ENCODE measurements at regions not wholly inside any gene's neighbourhood (a gene's known extent, or its start where the extent isn't known, plus 50 kb on each side); places are given as distances from the start of the nearest gene placed in this dataset.
"Not testable (repeated sequence)": the region's sequence is repeated elsewhere in the genome, so short reads cannot be mapped to it uniquely, and the experiment has no call there.

DNA sequence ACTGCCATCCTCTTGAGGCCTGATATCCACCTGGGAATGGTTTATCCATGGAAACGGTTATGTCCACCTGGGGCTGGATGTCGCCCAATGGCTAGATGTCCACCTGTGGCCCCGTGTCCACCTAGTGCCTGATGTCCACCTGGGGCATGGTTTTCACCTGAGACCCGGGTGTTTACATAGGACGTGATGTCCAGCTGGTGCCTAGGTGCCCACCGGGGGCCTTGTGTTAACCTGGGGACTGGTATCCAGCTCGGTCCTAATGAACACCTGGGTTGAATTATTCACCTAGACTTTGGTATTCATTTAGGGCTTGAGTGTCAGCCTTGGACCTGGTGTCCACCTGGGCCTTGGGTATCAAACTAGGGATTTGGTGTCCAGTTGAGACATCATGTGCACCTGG, 202.7 kb downstream of the POTEG start:
- not testable (repeated sequence) for H3K4me3 ChIP-seq (ENCODE audit: low read length); DNase-seq (ENCODE audit: low read depth)

DNA sequence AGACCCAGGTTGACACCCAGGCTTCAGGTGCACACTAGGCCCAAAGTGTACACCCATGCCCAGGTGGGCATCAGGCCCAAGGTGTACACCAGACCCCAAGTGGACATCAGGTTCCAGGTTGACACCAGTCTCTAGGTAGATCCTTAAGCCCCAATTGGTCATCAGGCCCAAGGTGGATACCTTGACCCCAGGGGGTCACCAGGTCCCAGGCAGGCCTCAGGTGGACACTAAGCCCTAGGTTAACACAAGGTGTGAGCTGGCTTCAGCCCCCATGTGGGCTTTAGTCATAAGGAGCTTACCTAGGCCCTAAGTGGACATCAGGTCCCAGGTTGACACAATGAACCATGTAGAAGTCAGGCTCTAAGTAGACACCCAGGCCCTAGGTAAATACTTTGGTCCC, 200.1 kb downstream of the POTEG start:
- not testable (repeated sequence) for DNase-seq (ENCODE audit: low read depth); H3K4me3 ChIP-seq (ENCODE audit: low read length)

DNA sequence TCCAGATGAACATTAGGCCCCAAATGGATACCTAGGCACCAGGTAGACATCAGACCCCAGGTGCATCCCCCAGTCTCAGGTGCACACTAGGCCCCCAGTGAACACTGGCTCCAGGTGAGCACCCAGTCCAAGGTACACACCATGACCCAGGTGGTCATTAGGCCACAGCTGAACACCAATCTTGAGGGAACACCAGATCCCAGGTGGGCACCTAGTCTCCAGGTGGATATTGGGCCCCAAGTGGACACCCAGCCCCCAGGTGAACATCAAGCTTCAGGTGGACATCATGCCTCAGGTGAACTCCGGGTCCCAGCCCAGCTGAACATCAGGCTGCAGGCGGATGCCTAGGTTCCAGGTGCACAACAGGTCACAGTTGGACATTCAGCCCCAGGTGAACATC, 196.5 kb downstream of the POTEG start:
- H3K4me3 ChIP-seq (ENCODE audit: low read length); DNase-seq (ENCODE audit: low read depth): not testable (repeated sequence)

DNA sequence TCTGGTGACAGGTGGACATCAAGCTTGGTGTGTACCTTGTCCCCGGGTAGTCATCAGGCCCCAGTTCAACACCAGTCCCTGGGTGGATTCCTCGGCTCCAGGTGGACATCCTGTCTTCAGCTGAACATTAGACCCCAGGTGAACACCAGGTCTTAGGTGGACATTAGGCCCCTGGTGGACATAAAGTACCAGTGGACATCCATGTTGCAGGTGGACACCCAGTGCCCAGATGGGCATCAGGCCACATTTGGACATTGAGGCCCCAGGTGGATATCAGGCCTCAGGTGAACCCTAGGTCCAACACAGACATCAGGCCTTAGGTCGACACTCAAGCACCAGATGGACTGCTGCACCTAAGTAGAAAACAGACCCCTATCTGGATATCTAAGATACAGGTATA, 195.6 kb downstream of the POTEG start:
- not testable (repeated sequence) for DNase-seq (ENCODE audit: low read depth)

DNA sequence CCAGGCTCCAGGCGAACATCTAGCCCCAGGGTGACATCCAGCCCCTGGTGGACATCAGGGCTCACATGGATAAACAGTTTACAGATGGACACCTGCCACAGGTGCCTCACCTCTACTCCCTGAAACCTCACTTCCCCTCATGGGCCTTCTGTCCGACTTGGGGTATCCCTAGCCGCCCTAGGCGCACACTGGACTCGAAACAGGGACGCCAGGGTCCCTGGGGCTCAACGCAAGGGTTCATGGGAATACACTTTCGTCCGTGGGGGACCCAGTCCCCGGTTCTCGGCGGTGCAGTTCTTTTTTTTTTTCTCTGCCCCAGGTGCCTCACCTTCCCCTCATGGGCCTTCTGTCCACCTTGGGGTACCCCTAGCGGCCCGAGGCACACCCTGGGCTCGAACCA, 194.2 kb downstream of the POTEG start:
- DNase-seq (ENCODE audit: low read depth); H3K4me3 ChIP-seq (ENCODE audit: low read length): not testable (repeated sequence)

More for the DNA sequence above, 195.6 kb downstream of the POTEG start:
- not testable (repeated sequence) for H3K4me3 ChIP-seq (ENCODE audit: low read length)

DNA sequence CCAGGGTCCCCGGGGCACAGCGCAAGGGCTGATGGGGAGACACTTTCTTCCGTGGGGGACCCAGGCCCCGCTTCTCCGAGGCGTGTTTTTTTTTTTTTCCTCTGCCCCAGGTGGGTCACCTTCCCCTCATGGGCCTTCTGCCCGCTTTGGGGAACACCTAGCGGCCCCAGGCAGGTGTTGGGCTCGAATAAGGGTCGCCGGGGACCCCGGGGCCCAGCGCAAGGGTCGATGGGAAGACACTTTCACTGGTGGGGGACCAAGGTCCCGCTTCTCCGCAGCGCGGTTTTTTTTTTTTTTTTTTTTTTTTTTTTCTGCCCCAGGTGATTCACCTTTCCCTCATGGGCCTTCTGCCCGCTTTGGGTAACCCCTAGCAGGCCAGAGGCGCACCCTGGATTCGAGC, 193.8 kb downstream of the POTEG start:
- H3K4me3 ChIP-seq (ENCODE audit: low read length); DNase-seq (ENCODE audit: low read depth): not testable (repeated sequence)

DNA sequence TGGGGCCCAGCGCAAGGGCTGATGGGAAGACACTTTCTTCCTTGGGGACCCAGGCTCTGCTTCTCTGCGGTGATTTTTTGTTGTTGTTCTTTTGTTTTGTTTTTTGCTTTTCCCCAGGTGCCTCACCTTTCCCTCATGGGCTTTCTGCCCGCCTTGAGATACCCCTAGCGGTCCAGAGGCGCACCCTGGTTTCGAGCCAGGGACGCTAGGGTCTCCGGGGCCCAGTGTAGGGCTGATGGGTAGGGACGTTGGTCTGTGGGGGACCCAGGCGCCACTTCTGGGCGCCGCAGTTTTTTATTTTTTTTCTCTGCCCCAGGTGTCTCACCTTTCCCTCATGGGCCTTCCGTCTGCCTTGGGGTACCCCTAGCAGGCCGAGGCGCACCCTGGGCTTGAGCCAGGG, 192.7 kb downstream of the POTEG start:
- not testable (repeated sequence) for DNase-seq (ENCODE audit: low read depth); H3K4me3 ChIP-seq (ENCODE audit: low read length)

DNA sequence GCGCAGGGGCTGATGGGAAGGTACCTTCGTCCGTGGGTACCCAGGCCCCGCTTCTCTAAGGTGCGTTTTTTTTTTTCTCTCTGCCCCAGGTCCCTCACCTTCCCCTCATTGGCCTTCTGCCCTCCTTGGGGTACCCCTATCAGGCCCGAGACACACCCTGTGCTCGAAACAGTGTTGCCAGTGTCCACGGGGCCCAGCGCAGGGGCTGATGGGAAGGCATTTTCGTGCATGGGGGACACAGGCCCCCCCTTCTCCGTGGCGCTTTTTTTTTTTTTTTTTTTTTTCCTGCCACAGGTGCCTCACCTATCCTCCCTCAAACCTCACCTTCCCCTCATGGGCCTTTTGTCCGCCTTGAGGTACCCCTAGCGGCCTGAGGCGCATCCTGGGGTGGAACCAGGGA, 191.6 kb downstream of the POTEG start:
- H3K4me3 ChIP-seq (ENCODE audit: low read length); DNase-seq (ENCODE audit: low read depth): not testable (repeated sequence)

DNA sequence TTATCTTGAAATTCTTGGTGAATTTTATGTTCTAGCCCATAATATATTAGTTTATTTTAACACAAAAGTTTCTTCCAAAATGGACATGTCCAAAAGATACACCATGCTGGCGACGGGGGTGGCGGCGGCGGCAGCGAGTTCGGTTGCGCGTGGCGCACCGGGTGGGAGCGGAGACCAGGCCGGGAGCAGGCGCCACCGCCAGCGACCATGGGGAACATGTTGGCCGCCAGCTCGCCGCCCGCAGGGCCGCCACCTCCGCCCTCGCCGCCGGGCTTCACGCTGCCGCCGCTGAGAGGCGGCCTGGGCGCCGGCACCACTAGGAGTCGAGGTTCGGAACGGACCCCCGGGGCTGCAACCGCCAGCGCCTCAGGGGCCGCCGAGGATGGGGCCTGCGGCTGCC, 167.2 kb downstream of the POTEG start:
- not testable (repeated sequence) for DNase-seq (ENCODE audit: low read depth); H3K4me3 ChIP-seq (ENCODE audit: low read length)

DNA sequence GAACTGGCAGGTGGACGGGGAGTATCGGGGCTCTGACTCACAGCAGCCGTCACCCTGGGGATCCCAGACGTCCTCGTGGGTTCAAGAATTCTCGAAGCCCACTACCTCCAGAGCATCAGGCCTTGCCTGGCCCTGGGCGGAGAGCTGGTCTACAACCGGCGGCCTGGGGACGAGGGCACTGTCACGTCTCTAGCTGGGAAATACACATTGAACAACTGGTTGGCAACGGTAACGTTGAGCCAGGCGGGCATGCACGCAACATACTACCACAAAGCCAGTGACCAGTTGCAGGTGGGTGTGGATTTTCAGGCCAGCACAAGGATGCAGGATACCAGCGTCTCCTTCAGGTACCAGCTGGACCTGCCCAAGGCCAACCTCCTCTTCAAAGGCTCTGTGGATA, 166.5 kb downstream of the POTEG start:
- not testable (repeated sequence) for DNase-seq (ENCODE audit: low read depth); H3K4me3 ChIP-seq (ENCODE audit: low read length)

DNA sequence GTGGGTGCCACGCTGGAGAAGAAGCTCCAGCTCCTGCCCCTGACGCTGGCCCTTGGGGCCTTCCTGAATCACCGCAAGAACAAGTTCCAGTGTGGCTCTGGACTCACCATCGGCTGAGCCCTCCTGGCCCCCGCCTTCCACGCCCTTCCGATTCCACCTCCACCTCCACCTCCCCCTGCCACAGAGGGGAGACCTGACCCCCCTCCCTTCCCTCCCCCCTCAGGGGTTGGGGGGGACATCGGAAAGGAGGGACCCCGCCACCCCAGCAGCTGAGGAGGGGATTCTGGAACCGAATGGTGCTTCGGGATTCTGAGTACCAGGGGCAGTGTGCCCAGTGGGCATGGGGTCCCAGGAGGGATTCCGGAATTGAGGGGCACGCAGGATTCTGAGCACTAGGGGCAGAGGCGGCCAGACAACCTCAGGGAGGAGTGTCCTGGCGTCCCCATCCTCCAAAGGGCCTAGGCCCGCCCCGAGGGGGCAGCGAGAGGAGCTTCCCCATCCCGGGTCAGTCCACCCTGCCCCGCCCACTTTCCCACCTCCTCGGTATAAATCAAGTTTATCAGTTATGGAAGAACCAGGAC, 166.0 kb downstream of the POTEG start:
- not testable (repeated sequence) for DNase-seq (ENCODE audit: low read depth); H3K4me3 ChIP-seq (ENCODE audit: low read length)

DNA sequence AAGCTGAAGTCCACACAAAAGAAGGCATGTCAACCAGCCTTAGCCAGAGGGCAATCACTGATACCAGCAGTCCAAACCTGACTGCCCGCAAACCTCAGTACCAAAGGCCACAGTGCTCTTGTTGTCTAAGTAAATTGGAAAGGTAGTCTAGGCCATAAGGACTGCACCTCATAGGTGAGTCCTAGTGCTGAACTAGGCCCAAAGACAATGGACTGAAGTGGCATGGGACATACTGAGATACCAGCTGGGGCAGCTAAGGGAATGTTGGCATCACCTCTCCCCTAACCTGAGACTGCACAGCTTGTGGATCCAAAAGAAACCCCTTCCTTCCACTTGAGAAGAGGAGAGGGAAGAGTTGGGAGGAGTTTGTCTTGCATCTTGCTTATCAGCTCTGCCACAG, 161.9 kb downstream of the POTEG start:
- DNase-seq (ENCODE audit: low read depth); H3K4me3 ChIP-seq (ENCODE audit: low read length): not testable (repeated sequence)

DNA sequence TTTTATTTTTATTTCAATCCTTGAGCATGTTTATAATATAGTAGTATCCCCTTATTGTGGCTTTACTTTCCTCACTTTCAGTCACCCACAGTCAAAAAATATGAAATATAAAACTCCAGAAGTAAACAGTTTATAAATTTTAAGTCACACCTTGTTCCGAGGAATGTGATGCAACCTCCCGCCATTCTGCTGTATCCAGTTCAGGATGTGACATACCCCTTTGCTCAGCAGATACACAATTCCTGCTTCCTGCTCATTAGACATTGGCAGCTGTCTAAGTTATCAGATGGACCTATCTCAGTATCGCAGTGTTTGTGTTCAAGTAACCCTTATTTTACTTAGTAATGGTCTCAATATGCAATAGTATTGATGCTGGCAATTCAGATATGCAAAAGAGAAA, 144.5 kb downstream of the POTEG start:
- H3K4me3 ChIP-seq (ENCODE audit: low read length); DNase-seq (ENCODE audit: low read depth): not testable (repeated sequence)

DNA sequence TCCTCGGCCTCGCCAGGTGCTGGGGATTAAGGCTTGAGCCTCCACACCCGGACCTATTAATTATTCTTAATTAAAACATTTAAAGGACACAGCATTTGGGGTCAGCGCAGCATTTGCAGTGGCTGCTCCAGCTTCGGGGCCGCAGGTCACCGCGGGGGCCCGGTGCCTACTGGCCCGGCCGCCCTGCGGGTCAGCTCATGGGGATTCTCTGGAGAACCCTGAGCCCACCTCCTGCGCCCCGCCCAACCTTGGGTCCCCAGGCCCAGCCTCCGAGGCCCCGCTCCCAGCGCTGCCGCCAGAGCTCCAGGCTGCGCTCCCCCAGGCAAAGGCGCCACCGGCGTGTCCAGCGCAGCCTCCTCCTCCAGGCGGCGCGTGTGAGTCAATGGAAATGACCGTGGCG, 133.9 kb downstream of the POTEG start:
- H3K4me3 ChIP-seq (ENCODE audit: low read length); DNase-seq (ENCODE audit: low read depth): not testable (repeated sequence)

DNA sequence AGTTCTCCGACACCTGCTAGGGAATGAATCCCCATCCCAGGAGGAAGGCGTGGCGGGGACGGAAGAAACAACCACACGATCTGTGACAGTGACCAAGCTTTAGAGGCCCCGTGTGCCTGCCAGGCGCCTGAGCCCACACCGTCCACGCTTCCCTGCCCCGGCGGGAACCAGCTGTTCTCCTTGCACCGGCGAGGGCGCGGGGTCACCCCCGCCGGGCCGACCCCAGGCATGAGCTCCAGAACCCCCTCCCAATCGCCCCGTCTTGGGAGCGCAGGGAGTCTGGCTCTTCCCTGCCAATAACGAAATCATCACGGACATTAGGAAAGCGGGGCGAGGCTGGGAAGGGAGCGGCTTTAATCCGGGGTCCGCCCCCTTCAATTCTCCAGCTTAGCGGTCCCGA, 133.3 kb downstream of the POTEG start:
- not testable (repeated sequence) for DNase-seq (ENCODE audit: low read depth); H3K4me3 ChIP-seq (ENCODE audit: low read length)

DNA sequence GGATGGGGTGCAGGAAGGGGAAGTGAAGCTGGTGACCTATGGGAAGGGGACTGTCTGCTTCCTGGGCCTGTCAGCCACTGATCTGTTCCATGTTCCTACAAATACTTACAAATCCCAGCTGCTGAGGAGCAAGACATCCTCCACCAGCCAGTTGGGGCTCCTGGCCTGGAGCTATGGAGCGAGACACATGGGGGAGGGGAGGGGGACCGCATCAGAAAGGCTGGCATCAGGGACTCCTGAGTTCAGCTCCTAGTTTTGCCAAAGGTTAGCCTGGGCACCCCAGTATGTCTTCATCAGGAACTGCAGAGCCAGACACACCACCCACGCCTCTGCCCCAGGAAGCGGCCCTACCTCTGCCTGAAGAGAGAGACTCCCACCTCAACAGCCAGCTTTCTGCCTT, 130.3 kb downstream of the POTEG start:
- H3K4me3 ChIP-seq (ENCODE audit: low read length); DNase-seq (ENCODE audit: low read depth): not testable (repeated sequence)

DNA sequence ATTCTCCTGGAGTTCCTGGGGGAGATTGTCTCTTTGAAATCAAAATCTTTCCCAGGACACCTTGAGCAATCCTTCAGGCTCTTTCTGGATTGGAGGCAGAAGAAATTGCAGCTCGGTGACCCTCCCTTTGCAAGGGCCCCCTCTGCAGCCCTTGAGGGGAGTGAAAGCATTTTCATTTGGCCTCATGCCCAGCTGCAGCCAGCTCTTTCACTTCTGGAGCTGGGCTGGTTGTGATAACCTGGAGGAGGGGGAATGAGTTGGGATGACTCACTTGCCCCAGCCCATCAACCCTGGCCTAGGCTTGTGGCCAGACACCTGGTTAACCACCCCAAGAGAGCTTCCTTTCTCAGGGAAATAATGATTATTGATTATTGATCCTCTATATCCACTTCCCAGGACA, 129.7 kb downstream of the POTEG start:
- not testable (repeated sequence) for H3K4me3 ChIP-seq (ENCODE audit: low read length); DNase-seq (ENCODE audit: low read depth)

DNA sequence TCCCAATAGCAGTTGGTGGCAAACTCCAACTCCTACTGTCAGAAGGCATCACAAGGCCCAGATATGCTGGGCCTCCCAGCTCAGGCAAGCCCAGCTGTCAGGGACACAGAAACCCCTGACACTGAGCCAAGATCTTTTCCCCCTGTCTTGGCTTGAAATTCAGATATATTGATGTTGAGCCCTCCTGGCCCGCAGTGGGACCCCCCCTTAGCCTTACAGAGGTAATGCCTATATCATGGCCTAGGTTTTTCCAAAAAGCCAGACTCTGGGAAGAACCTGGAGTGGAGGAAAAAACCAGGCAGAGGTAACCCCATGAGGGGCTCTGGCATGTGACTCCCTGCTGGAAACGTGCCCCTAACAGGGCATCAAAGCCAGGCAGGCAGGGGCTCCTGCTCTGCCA, 129.2 kb downstream of the POTEG start:
- not testable (repeated sequence) for DNase-seq (ENCODE audit: low read depth)

DNA sequence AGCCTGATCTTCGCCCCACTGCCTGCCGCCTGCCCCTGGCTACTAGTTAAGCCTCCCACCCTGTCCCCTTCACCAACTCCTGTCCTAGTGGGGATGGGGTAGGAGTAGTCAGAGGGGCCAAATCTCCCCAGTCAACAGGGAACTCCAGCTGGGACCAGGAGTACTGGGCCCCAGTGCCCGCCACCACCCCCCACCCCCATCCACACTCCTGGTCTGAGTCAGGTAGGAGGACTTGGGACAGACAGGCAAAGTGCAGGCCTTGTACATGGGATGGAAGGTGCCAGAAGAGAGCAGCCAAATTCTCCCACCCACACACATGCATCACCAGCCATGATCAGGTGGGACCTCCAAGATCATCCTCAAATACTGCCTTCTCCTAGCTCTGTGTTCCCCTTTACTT, 128.4 kb downstream of the POTEG start:
- H3K4me3 ChIP-seq (ENCODE audit: low read length); DNase-seq (ENCODE audit: low read depth): not testable (repeated sequence)

More for the DNA sequence above, 129.2 kb downstream of the POTEG start:
- not testable (repeated sequence) for H3K4me3 ChIP-seq (ENCODE audit: low read length)

DNA sequence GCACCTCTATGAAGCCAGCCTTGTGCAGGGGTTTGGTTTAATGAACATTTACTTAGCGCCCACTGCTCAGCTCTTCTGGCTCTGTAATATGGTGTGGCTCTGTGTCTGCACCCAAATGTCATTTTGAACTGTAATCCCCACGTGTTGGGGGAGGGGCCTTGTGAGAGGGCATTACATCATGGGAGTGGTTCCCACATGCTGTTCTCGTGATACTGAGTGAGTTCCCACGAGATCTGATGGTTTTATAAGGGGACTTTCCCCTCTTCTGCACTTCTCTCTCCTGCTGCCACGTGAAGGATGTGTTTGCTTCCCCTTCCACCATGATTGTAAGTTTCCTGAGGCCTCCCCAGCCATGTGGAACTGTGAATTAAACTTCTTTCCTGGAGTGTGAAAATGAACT, 127.7 kb downstream of the POTEG start:
- DNase-seq (ENCODE audit: low read depth); H3K4me3 ChIP-seq (ENCODE audit: low read length): not testable (repeated sequence)

DNA sequence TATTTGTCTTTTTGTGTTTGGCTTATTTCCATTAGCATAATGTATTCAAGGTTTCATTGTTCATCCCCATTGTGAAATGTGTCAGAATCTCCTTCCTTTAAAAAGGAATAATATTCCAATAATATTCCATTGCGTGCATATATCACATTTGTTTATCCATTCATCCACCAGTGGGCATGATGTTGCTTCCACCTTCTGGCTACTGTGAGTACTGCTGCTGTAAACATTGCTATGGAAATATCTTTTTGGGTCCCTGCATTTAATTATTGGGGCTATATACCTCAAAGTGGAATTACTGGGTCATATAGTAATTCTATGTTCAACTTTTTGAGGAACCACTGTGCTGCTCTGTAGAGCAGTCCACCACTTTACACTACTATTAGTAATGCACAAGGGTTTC, 123.1 kb downstream of the POTEG start:
- H3K4me3 ChIP-seq (ENCODE audit: low read length); DNase-seq (ENCODE audit: low read depth): not testable (repeated sequence)

DNA sequence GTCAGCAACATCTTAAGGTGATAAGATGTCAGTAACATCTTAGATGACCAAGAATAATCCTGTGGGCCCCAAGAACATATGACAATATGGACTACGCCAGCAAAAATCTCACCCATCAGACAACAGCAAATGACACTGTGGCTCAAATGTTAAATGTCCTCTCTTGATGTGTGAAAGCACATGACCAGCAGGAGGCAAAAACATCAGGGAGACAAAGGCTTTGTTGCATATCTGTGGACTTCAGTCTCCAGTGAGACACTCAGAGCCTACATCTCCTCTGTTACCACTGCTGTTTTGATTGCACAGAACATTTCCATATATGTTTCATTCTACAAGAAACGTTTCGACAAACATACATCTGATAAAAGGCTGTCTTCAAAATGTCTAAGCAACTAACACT, 103.5 kb downstream of the POTEG start:
- not testable (repeated sequence) for DNase-seq (ENCODE audit: low read depth); H3K4me3 ChIP-seq (ENCODE audit: low read length)

All from epithelial cell of esophagus (primary cell).